Small intestine (tissue), 7 donors: ENCODE measurements at regions not wholly inside any gene's neighbourhood (a gene's known extent, or its start where the extent isn't known, plus 50 kb on each side); places are given as distances from the start of the nearest gene placed in this dataset.
A peak's percentile ranks its signal among the peaks of the same experiment; 100 is the strongest.
"Not testable (repeated sequence)": the region's sequence is repeated elsewhere in the genome, so short reads cannot be mapped to it uniquely, and the experiment has no call there.

Source experiments
- DNase-seq, 2 donors: peaks; one replicate each; pipeline versions ENCODE4 v3.0.0 to v3.0.0-alpha.2; 2013
- FAIRE-seq: peaks from 2 replicates; lab custom pipeline; 2012; peaks lifted over from hg19 to GRCh38; lab: Jason Lieb, UNC
- H3K27ac ChIP-seq, 3 donors: one replicate each; pipeline ENCODE4 v1.5.1; 2013; ENCODE audit warnings: low read length in 2 of 3, mild to moderate bottlenecking in 2 of 3, control low read depth in 1 of 3, inconsistent platforms in 1 of 3, low read depth in 1 of 3, moderate library complexity in 1 of 3
- H3K27me3 ChIP-seq, 3 donors: one replicate each; pipeline ENCODE4 v1.6.1; 2013; ENCODE audit warnings: low read length in 3 of 3, inconsistent platforms in 1 of 3; ENCODE audit not compliant: control insufficient read depth in 3 of 3, insufficient read depth in 3 of 3
- H3K36me3 ChIP-seq, 3 donors: one replicate each; pipeline ENCODE4 v1.6.1; 2013; ENCODE audit warnings: low read length in 3 of 3, inconsistent platforms in 1 of 3, low read depth in 1 of 3, mild to moderate bottlenecking in 1 of 3, moderate library complexity in 1 of 3; ENCODE audit not compliant: control insufficient read depth in 3 of 3, insufficient read depth in 2 of 3
- H3K4me1 ChIP-seq, 3 donors: one replicate each; pipeline ENCODE4 v1.6.1; 2013; ENCODE audit warnings: low read length in 2 of 3, inconsistent platforms in 1 of 3, low read depth in 1 of 3, mild to moderate bottlenecking in 1 of 3, moderate library complexity in 1 of 3; ENCODE audit not compliant: control insufficient read depth in 3 of 3, insufficient read depth in 2 of 3
- H3K4me3 ChIP-seq, 3 donors: one replicate each; pipeline ENCODE4 v1.5.1; 2013; ENCODE audit warnings: low read length in 3 of 3, control low read depth in 1 of 3, inconsistent platforms in 1 of 3, low read depth in 1 of 3, mild to moderate bottlenecking in 1 of 3, moderate library complexity in 1 of 3
- H3K9me3 ChIP-seq, 2 donors: one replicate each; pipeline ENCODE4 v1.6.1; 2013; ENCODE audit warnings: low read depth in 1 of 2, low read length in 1 of 2; ENCODE audit not compliant: control insufficient read depth in 2 of 2, insufficient read depth in 1 of 2
- WGBS, 3 donors: extraction: QIAGEN DNeasy Blood & Tissue Kit; methylation state at CpG; one replicate each; pipeline ENCODE4 v1.1.7; 2013; 5-methylcytosine and 5-hydroxymethylcytosine counted together
- donor health status: healthy with polysubstance abuse.
- donor health status: control.
- donor health status: control.
- donor health status: Bipolar disorder and iron deficiency.
- donor health status: healthy.

DNA sequence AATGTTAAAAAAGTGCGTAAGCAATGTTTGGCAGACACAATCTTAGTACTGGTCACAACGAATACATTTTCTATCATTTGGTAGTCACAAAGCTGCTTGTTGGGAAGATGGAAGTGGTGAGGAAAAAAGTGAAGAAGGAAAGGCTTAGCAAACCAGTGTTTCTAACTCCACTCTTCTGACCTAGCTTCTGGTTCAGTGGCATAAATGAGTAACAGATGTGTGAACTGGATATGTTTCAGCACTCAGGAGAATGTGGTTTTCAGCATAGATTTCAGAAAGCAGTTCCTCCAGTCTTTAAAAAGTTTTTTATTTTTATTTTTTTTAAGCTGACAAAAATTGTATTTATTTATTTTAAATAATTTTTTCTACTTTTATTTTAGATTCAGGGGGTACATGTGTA is 357.1 kb downstream of the CPS1 start:
- no peak for FAIRE-seq
- Histone ChIP-seq H3K27ac (no peak overlapping the region), H3K4me1 (no peaks in the 10 kb centered on the region), H3K36me3 (no peaks in the 10 kb centered on the region), H3K27me3 (no peaks in the 10 kb centered on the region), H3K4me3 (no peak overlapping the region), H3K9me3 (no peaks in the 10 kb centered on the region)
- 47 to 70% (median 48%) methylated on average over 2 of the region's 2 CpGs for WGBS, 3 donors
- DNase-seq = no peak

GRCh38 chr2:210915912-210916311 is 359.5 kb downstream of the CPS1 start:
- H3K4me3 ChIP-seq = no peak overlapping the region
- FAIRE-seq (no peak), DNase-seq (no peak)
- 62 to 86% (median 76%) methylated on average over 1 of the region's 1 CpG for WGBS, 3 donors
- no peak overlapping the region for H3K27ac ChIP-seq
- H3K9me3 ChIP-seq = no peaks in the 10 kb centered on the region
- no peaks in the 10 kb centered on the region for H3K27me3 ChIP-seq
- H3K4me1 ChIP-seq = no peaks in the 10 kb centered on the region
- H3K36me3 ChIP-seq = no peaks in the 10 kb centered on the region

DNA sequence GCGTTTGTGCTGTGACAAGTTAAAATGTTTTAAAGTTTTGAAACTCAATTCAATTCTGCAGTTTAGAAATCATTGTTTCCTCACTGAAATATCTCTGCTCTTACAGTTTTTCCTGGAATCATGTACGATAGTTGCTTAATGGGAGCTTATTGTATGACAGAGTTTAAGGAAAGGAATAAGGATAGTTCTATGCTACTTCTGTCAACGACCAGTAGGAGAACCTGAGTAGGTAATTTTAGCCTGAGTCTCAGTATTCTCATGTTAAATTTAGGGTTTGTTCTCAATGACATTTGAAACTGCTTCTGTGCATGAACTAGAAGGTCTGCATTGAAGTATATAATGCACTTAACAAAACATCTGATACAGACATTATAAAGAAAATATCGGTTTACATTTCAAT is 361.1 kb downstream of the CPS1 start:
- H3K4me3 ChIP-seq = no peak overlapping the region
- 66 to 70% (median 68%) methylated on average over 4 of the region's 4 CpGs for WGBS, 3 donors
- H3K4me1 ChIP-seq = no peaks in the 10 kb centered on the region
- H3K27ac ChIP-seq = no peak overlapping the region
- H3K9me3 ChIP-seq = no peaks in the 10 kb centered on the region
- DNase-seq (no peak), FAIRE-seq (no peak)
- H3K27me3 ChIP-seq = no peaks in the 10 kb centered on the region
- no peaks in the 10 kb centered on the region for H3K36me3 ChIP-seq

GRCh38 chr2:210919128-210919527 is 362.7 kb downstream of the CPS1 start:
- Histone ChIP-seq H3K27me3 (no peaks in the 10 kb centered on the region), H3K4me3 (no peak overlapping the region), H3K27ac (no peak overlapping the region), H3K9me3 (no peaks in the 10 kb centered on the region), H3K4me1 (no peaks in the 10 kb centered on the region), H3K36me3 (no peaks in the 10 kb centered on the region)
- DNase-seq (no peak), FAIRE-seq (no peak)

GRCh38 chr2:210922419-210922818 is 366.0 kb downstream of the CPS1 start:
- 91 to 100% (median 92%) methylated on average over 1 of the region's 1 CpG for WGBS, 3 donors
- DNase-seq (no peak), FAIRE-seq (peak; percentile 33)
- Histone ChIP-seq H3K4me3 (no peak overlapping the region), H3K9me3 (no peaks in the 10 kb centered on the region), H3K27ac (no peak overlapping the region), H3K36me3 (no peaks in the 10 kb centered on the region), H3K27me3 (no peaks in the 10 kb centered on the region), H3K4me1 (no peaks in the 10 kb centered on the region)

DNA sequence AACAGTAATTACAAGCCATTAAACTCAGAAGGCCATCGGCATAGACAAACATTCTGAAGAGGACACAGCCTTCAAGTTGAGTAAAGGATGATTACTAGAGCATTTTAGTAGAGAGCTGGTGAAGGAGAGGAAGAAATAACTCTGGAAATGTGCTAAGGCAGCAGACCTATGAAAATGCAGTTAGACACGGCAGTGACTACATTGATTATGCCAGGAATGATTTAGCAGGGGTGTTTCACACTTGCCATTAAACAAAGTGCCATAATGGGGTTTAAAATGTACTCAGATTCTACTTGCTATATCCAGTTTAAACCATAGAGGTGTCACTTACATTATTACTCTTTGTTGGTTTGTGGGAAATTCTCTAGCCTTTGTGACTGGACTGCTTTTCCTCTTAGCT is 372.3 kb downstream of the CPS1 start:
- 64 to 79% (median 75%) methylated on average over 2 of the region's 2 CpGs for WGBS, 3 donors
- no peak for FAIRE-seq
- H3K4me3 ChIP-seq = no peak overlapping the region

DNA sequence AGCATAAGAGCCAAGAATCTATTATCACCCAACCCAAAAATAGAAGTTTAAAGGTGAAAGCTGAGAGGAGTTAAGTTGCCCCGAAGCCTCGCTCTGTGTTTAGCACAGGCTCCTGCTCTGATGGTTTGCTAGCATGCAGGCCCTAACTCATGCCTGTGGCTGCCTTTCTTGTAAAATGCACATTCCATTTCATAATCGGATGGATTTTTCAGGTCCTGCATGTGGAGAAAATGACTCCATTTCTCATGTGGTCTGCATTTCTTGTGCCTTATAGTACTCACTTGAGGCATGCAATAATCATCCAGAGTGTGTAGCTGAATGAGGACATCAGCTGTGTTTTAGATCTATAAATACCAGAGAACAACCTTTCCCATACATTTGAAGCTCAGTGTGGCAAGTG is 381.8 kb downstream of the CPS1 start:
- DNase-seq (no peak), FAIRE-seq (no peak)
- 81 to 89% (median 88%) methylated on average over 3 of the region's 3 CpGs for WGBS, 3 donors
- Histone ChIP-seq H3K36me3 (no peaks in the 10 kb centered on the region), H3K27me3 (no peaks in the 10 kb centered on the region), H3K4me1 (no peaks in the 10 kb centered on the region), H3K9me3 (peaks cover 0 to 2% of the 10 kb centered on the region in 2 donors), H3K4me3 (no peak overlapping the region), H3K27ac (no peak overlapping the region)

More for the DNA sequence above, 372.3 kb downstream of the CPS1 start:
- no peaks in the 10 kb centered on the region for H3K9me3 ChIP-seq
- no peak for DNase-seq
- no peaks in the 10 kb centered on the region for H3K27me3 ChIP-seq
- no peaks in the 10 kb centered on the region for H3K36me3 ChIP-seq
- H3K4me1 ChIP-seq = no peaks in the 10 kb centered on the region
- no peak overlapping the region for H3K27ac ChIP-seq

DNA sequence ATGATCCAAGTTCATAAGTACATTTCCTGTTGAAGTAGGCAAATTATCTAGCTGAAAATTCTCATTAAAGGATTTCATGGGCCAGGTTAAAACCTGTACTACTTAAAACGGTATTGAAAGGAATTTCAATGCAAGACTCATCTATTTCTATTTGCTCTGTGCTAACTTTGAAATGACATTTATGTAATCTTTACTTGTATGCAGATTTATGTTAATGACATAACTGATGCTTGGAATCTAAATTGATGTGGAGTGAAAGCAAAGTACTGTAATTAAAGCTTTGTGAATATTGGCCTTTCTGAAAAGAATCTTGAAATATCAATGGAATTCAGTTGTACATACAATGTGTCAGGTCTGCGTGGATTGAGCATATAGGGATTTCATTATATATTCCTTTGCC is 390.0 kb downstream of the CPS1 start:
- no peaks in the 10 kb centered on the region for H3K36me3 ChIP-seq
- no peak for DNase-seq
- no peak overlapping the region for H3K27ac ChIP-seq
- 74 to 81% (median 78%) methylated on average over 2 of the region's 2 CpGs for WGBS, 3 donors
- H3K9me3 ChIP-seq = no peaks in the 10 kb centered on the region
- no peaks in the 10 kb centered on the region for H3K27me3 ChIP-seq
- no peaks in the 10 kb centered on the region for H3K4me1 ChIP-seq
- H3K4me3 ChIP-seq = no peak overlapping the region
- FAIRE-seq = no peak

- H3K27me3 ChIP-seq, H3K4me3 ChIP-seq, H3K4me1 ChIP-seq, H3K9me3 ChIP-seq, H3K27ac ChIP-seq, DNase-seq, FAIRE-seq, H3K36me3 ChIP-seq: not testable (repeated sequence)
- 92 to 96% (median 95%) methylated on average over 17 to 41 of the region's 41 CpGs for WGBS, 3 donors
These were observed 394.1 kb downstream of the CPS1 start for GRCh38 chr2:210950434-210951060.
